IMR-90 (cell line): ENCODE measurements at regions not wholly inside any gene's neighbourhood (a gene's known extent, or its start where the extent isn't known, plus 50 kb on each side); places are given as distances from the start of the nearest gene placed in this dataset.

Experiments
- ATAC-seq: fragments of 200-7000 bp; cut with Tn5 transposase; 2 replicates; pipeline ENCODE4 v1.9.1; 2020; ENCODE audit warnings: low read depth, mild to moderate bottlenecking, moderate library complexity
- BruUV-seq: library from RNA; stranded (reverse); fragments of 400-500 nt; replicated peaks from 2 replicates; lab custom pipeline; 2021; lab: Mats Ljungman, UMichigan
- CTCF ChIA-PET: fragments of 300-600 bp; formaldehyde crosslinking; extraction: SDS; loops from one replicate; lab custom pipeline; 2021; ENCODE audit warnings: antibody characterized with exemption; lab: Yijun Ruan, JAX
- POLR2A ChIA-PET: fragments of 300-600 bp; sonication (Branson Sonifier 250); formaldehyde crosslinking; loops from one replicate; lab custom pipeline; 2022; ENCODE audit warnings: antibody characterized with exemption; ENCODE audit not compliant: unreplicated experiment; lab: Charles Lee
- DNase-seq: peaks from one replicate; pipeline ENCODE4 v3.0.0; 2013
- H2AFZ ChIP-seq: replicated peaks from 2 replicates; pipeline ENCODE3; 2013; ENCODE audit warnings: low read length, mild to moderate bottlenecking; ENCODE audit not compliant: poor library complexity
- H2AK5ac ChIP-seq: 2 replicates; pipeline ENCODE4 v1.6.1; 2013; ENCODE audit warnings: low read depth, low read length, inconsistent platforms
- H2AK9ac ChIP-seq: replicated peaks from 2 replicates; pipeline ENCODE3; 2013; ENCODE audit warnings: mild to moderate bottlenecking, low read depth, low read length, moderate library complexity; ENCODE audit not compliant: poor library complexity
- H2BK120ac ChIP-seq: 2 replicates; pipeline ENCODE4 v1.6.1; 2013; ENCODE audit warnings: low read depth, low read length, inconsistent platforms
- H2BK15ac ChIP-seq: 3 replicates; pipeline ENCODE4 v1.6.1; 2013; ENCODE audit warnings: low read depth, low read length, inconsistent platforms
- H2BK20ac ChIP-seq: 2 replicates; pipeline ENCODE4 v1.6.1; 2013; ENCODE audit warnings: low read depth, mild to moderate bottlenecking, inconsistent platforms, low read length, moderate library complexity
- H2BK5ac ChIP-seq: 2 replicates; pipeline ENCODE4 v1.6.1; 2013; ENCODE audit warnings: mild to moderate bottlenecking, low read depth, low read length, inconsistent platforms; ENCODE audit not compliant: poor library complexity, severe bottlenecking
- H3K14ac ChIP-seq: replicated peaks from 2 replicates; pipeline ENCODE4 v1.6.1; 2013; ENCODE audit warnings: low read depth, low read length, inconsistent platforms
- H3K18ac ChIP-seq: 2 replicates; pipeline ENCODE4 v1.6.1; 2013; ENCODE audit warnings: low read depth, low read length, control low read depth
- H3K23ac ChIP-seq: 2 replicates; pipeline ENCODE4 v1.6.1; 2013; ENCODE audit warnings: low read depth, low read length, inconsistent platforms
- H3K27ac ChIP-seq: 2 replicates; pipeline ENCODE4 v1.5.1; 2013; ENCODE audit warnings: mild to moderate bottlenecking, control low read depth, low read length; ENCODE audit not compliant: insufficient read depth
- H3K27me3 ChIP-seq: 2 replicates; pipeline ENCODE4 v1.6.1; 2013; ENCODE audit warnings: low read length; ENCODE audit not compliant: control insufficient read depth, insufficient read depth
- H3K36me3 ChIP-seq: 2 replicates; pipeline ENCODE4 v1.6.1; 2013; ENCODE audit warnings: low read length, mixed read lengths; ENCODE audit not compliant: control insufficient read depth, insufficient read depth
- H3K4ac ChIP-seq: 2 replicates; pipeline ENCODE4 v1.6.1; 2013; ENCODE audit warnings: low read depth, low read length, inconsistent platforms
- H3K4me1 ChIP-seq: 2 replicates; pipeline ENCODE4 v1.6.1; 2013; ENCODE audit warnings: low read length, mixed read lengths; ENCODE audit not compliant: control insufficient read depth, insufficient read depth
- H3K4me2 ChIP-seq: 2 replicates; pipeline ENCODE4 v1.6.1; 2013; ENCODE audit warnings: low read depth, mild to moderate bottlenecking, control low read depth, low read length, moderate library complexity
- H3K4me3 ChIP-seq: 2 replicates; pipeline ENCODE4 v1.5.1; 2013; ENCODE audit warnings: low read depth, mild to moderate bottlenecking, control low read depth, low read length, moderate library complexity; ENCODE audit not compliant: insufficient read depth
- H3K56ac ChIP-seq: 2 replicates; pipeline ENCODE4 v1.6.1; 2013; ENCODE audit warnings: low read length, inconsistent platforms; ENCODE audit not compliant: insufficient read depth; ENCODE audit errors: extremely low read depth
- H3K79me1 ChIP-seq, 2 experiments: 2 replicates each; pipeline ENCODE4 v1.6.1; 2013; ENCODE audit warnings: low read length in 2 of 2, inconsistent platforms in 1 of 2, low read depth in 1 of 2
- H3K9ac ChIP-seq: 2 replicates; pipeline ENCODE4 v1.6.1; 2013; ENCODE audit warnings: low read depth, low read length, control low read depth
- H3K9me1 ChIP-seq: 2 replicates; pipeline ENCODE4 v1.6.1; 2013; ENCODE audit warnings: low read length, inconsistent platforms; ENCODE audit not compliant: insufficient read depth
- H3K9me3 ChIP-seq: 2 replicates; pipeline ENCODE4 v1.6.1; 2013; ENCODE audit warnings: low read length; ENCODE audit not compliant: control insufficient read depth, insufficient read depth
- H4K20me1 ChIP-seq: 2 replicates; pipeline ENCODE4 v1.6.1; 2013; ENCODE audit warnings: low read length, inconsistent platforms; ENCODE audit not compliant: insufficient read depth
- H4K5ac ChIP-seq: 2 replicates; pipeline ENCODE4 v1.6.1; 2013; ENCODE audit warnings: mild to moderate bottlenecking, low read depth, low read length, control low read depth
- H4K8ac ChIP-seq, 2 experiments: 2 replicates each; pipeline ENCODE4 v1.6.1; 2013; ENCODE audit warnings: low read depth in 2 of 2, low read length in 2 of 2, control low read depth in 1 of 2, inconsistent platforms in 1 of 2
- H4K91ac ChIP-seq: 2 replicates; pipeline ENCODE4 v1.6.1; 2013; ENCODE audit warnings: low read depth, low read length, inconsistent platforms; ENCODE audit not compliant: insufficient read depth
- BHLHE40 ChIP-seq: fragments of 150-350 bp; IDR thresholded peaks from 2 replicates; pipeline ENCODE4 v1.6.1; 2016; ENCODE audit warnings: mild to moderate bottlenecking, low read depth, low read length
- CEBPB ChIP-seq: IDR thresholded peaks from 2 replicates; pipeline ENCODE4 v1.6.1; 2012; ENCODE audit warnings: low read depth, low read length, improper control_type of control experiment
- CHD1 ChIP-seq: IDR thresholded peaks from 2 replicates; pipeline ENCODE4 v1.6.1; 2012; ENCODE audit warnings: low read depth, low read length, improper control_type of control experiment
- MAFK ChIP-seq: IDR thresholded peaks from 2 replicates; pipeline ENCODE4 v1.6.1; 2012; ENCODE audit warnings: low read depth, low read length, improper control_type of control experiment
- POLR2A ChIP-seq: IDR thresholded peaks from 2 replicates; pipeline ENCODE4 v1.6.1; 2012; ENCODE audit warnings: mild to moderate bottlenecking, low read depth, low read length
- RCOR1 ChIP-seq: IDR thresholded peaks from 2 replicates; pipeline ENCODE4 v1.6.1; 2012; ENCODE audit warnings: mild to moderate bottlenecking, low read length, improper control_type of control experiment; ENCODE audit not compliant: insufficient replicate concordance
- SMC3 ChIP-seq: fragments of 150-350 bp; IDR thresholded peaks from 2 replicates; pipeline ENCODE4 v1.6.1; 2016; ENCODE audit warnings: low read depth, mild to moderate bottlenecking, antibody characterized with exemption, low read length, moderate library complexity
- WGBS, 2 experiments: methylation state at CpG; one replicate each; pipeline versions ENCODE4 v1.1.5 to v1.1.7; 2013; ENCODE audit warnings: missing lambda C conversion rate in 2 of 2; ENCODE audit not compliant: insufficient read length in 1 of 2; ENCODE audit errors: extremely low coverage in 2 of 2; 5-methylcytosine and 5-hydroxymethylcytosine counted together
- dilution Hi-C: fragments of 300-500 bp; cut with HindIII; formaldehyde crosslinking; loops from one replicate; pipeline ENCODE4 v1.14.3; 2018; ENCODE audit warnings: low sequenced_read_pairs; ENCODE audit not compliant: unreplicated experiment
- in situ Hi-C: fragments of 300-500 bp; cut with MboI; formaldehyde crosslinking; loops from 3 replicates; pipeline ENCODE4 v1.14.3; 2019; ENCODE audit warnings: low sequenced_read_pairs, inconsistent platforms, mixed read lengths
- intact Hi-C: fragments of 100-400 bp; cut with micrococcal nuclease; formaldehyde crosslinking; loops from 2 replicates; pipeline ENCODE4 v1.10.0; 2022
- TF ChIP-seq, protein P1 (sequence below): conservative IDR thresholded peaks from 2 replicates; pipeline ENCODE4 v1.5.1; 2012; ENCODE audit warnings: mild to moderate bottlenecking, low read depth, low read length, improper control_type of control experiment

- POLR2A ChIA-PET = no interaction called here
- WGBS, 2 experiments = no CpG with 5 or more reads among the region's 1 CpG
- Histone ChIP-seq H2BK5ac (no peak overlapping the region), H2AK5ac (no peak overlapping the region), H4K8ac (no peak overlapping the region), H3K9ac (no peak overlapping the region), H3K27me3 (no peaks in the 10 kb centered on the region), H3K18ac (no peak overlapping the region), H3K27ac (no peak overlapping the region), H3K56ac (no peak overlapping the region), H2BK15ac (no peak overlapping the region), H2BK20ac (no peak overlapping the region), H3K23ac (no peak overlapping the region), H4K20me1 (no peaks in the 10 kb centered on the region), H3K4me2 (no peak overlapping the region), H3K9me1 (no peaks in the 10 kb centered on the region), H3K36me3 (no peaks in the 10 kb centered on the region), H4K91ac (no peak overlapping the region), H3K14ac (no peak overlapping the region), H2BK120ac (no peak overlapping the region), H3K79me1 (no peaks in the 10 kb centered on the region), H3K9me3 (no peaks in the 10 kb centered on the region), H3K4ac (no peak overlapping the region), H4K5ac (no peak overlapping the region), H3K4me1 (no peaks in the 10 kb centered on the region), H3K4me3 (no peak overlapping the region), H2AK9ac (no peak overlapping the region), H2AFZ (no peak overlapping the region)
- TF ChIP-seq RCOR1 (no peak), BHLHE40 (no peak), CHD1 (no peak), SMC3 (no peak), POLR2A (no peak), CEBPB (no peak), MAFK (no peak)
- TF ChIP-seq, protein P1, sequence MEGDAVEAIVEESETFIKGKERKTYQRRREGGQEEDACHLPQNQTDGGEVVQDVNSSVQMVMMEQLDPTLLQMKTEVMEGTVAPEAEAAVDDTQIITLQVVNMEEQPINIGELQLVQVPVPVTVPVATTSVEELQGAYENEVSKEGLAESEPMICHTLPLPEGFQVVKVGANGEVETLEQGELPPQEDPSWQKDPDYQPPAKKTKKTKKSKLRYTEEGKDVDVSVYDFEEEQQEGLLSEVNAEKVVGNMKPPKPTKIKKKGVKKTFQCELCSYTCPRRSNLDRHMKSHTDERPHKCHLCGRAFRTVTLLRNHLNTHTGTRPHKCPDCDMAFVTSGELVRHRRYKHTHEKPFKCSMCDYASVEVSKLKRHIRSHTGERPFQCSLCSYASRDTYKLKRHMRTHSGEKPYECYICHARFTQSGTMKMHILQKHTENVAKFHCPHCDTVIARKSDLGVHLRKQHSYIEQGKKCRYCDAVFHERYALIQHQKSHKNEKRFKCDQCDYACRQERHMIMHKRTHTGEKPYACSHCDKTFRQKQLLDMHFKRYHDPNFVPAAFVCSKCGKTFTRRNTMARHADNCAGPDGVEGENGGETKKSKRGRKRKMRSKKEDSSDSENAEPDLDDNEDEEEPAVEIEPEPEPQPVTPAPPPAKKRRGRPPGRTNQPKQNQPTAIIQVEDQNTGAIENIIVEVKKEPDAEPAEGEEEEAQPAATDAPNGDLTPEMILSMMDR = no peak
- ATAC-seq (no peak), DNase-seq (no peak)
- in situ Hi-C loops (no loop called here), intact Hi-C loops (no loop called here), dilution Hi-C loops (no loop called here)
- CTCF ChIA-PET = no interaction called here
- BruUV-seq = no TSS peak
Observed at GRCh38 chrX:7420717-7421116, 272.8 kb upstream of the PUDP start.
